Gastroesophageal sphincter (tissue), 4 donors: ENCODE measurements at regions not wholly inside any gene's neighbourhood (a gene's known extent, or its start where the extent isn't known, plus 50 kb on each side); places are given as distances from the start of the nearest gene placed in this dataset.

Experiments
- ATAC-seq: fragments of 150-250 bp; one replicate; pipeline ENCODE4 v1.9.1; 2016; ENCODE audit warnings: mild to moderate bottlenecking, moderate library complexity
- H3K27ac ChIP-seq, 4 donors: fragments of 200-600 bp; sonication (generic) in 3 of 4; 1 replicate in 3 of 4; 2 replicates in 1 of 4; pipeline ENCODE4 v1.5.1; 2016 to 2019
- H3K27me3 ChIP-seq: fragments of 200-600 bp; sonication (generic); one replicate; pipeline ENCODE4 v1.5.1; 2019
- H3K36me3 ChIP-seq, 2 donors: fragments of 200-600 bp; sonication (generic); one replicate each; pipeline ENCODE4 v1.5.1; 2019; ENCODE audit warnings: control low read depth in 1 of 2
- H3K4me1 ChIP-seq, 3 donors: fragments of 200-600 bp; sonication (generic); 1 replicate in 2 of 3; 2 replicates in 1 of 3; pipeline ENCODE4 v1.5.1; 2016 to 2019; ENCODE audit warnings: control low read depth in 2 of 3
- H3K4me3 ChIP-seq, 2 donors: fragments of 200-600 bp; sonication (generic); one replicate each; pipeline ENCODE4 v1.5.1; 2019; ENCODE audit warnings: mild to moderate bottlenecking in 1 of 2, moderate library complexity in 1 of 2
- H3K9me3 ChIP-seq, 3 donors: fragments of 200-600 bp; sonication (generic); one replicate each; pipeline ENCODE4 v1.5.1; 2017 to 2019; ENCODE audit warnings: control low read depth in 2 of 3
- EP300 ChIP-seq: sonication (generic); formaldehyde crosslinking; IDR thresholded peaks from one replicate; pipeline ENCODE4 v1.6.1; 2017; ENCODE audit warnings: antibody characterized with exemption, mild to moderate bottlenecking
- POLR2A ChIP-seq, 2 donors: fragments of 450-650 bp; IDR thresholded peaks; one replicate each; pipeline ENCODE4 v1.6.1; 2017; ENCODE audit warnings: antibody characterized with exemption in 2 of 2, mild to moderate bottlenecking in 2 of 2, moderate library complexity in 1 of 2
- POLR2AphosphoS5 ChIP-seq: sonication (generic); formaldehyde crosslinking; IDR thresholded peaks from one replicate; pipeline ENCODE4 v1.6.1; 2017; ENCODE audit warnings: antibody characterized with exemption
- WGBS, 2 donors: methylation state at CpG; one replicate each; pipeline ENCODE4 v1.1.5; 2018; ENCODE audit warnings: low coverage in 1 of 2; 5-methylcytosine and 5-hydroxymethylcytosine counted together
- TF ChIP-seq, protein P1 (sequence below), 4 experiments: fragments of 200-600 bp in 2 of 4; fragments of 450-650 bp in 2 of 4; sonication (generic) in 1 of 4; IDR thresholded peaks; one replicate each; pipeline ENCODE4 v1.5.1; 2017 to 2019; ENCODE audit warnings: antibody characterized with exemption in 4 of 4, mild to moderate bottlenecking in 2 of 4, moderate library complexity in 2 of 4

DNA sequence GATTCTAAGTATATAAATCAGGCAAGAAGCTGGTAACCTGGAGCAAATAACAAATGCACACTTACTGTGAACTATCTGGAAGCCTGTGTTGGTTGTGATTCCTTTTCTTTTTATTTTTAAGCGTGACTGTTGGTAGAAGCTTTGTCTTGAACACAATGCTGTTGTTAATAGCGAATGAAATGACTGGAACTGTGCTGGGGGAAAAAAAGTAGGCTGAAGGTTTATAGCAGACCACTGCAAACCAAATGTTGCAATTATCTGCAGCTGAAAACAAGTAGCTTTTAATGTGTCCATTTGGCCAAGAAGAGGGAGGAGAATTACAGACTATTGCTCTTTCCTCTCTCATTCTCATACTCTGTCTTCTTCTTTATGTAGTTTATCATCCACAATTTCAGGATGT, 184.5 kb upstream of the DNAJC19 start:
- Histone ChIP-seq H3K27me3 (no peaks in the 10 kb centered on the region), H3K4me3 (no peak overlapping the region), H3K36me3 (no peaks in the 10 kb centered on the region), H3K9me3 (no peaks in the 10 kb centered on the region), H3K27ac (no peak overlapping the region), H3K4me1 (peaks cover 0 to 6% (median 0%) of the 10 kb centered on the region in 3 donors)
- WGBS, 2 donors = 75 to 86% methylated on average over 2 of the region's 2 CpGs
- TF ChIP-seq POLR2AphosphoS5 (no peak), EP300 (no peak), POLR2A (IDR thresholded peaks at IDR 0.05) (no peak)
- TF ChIP-seq, protein P1, sequence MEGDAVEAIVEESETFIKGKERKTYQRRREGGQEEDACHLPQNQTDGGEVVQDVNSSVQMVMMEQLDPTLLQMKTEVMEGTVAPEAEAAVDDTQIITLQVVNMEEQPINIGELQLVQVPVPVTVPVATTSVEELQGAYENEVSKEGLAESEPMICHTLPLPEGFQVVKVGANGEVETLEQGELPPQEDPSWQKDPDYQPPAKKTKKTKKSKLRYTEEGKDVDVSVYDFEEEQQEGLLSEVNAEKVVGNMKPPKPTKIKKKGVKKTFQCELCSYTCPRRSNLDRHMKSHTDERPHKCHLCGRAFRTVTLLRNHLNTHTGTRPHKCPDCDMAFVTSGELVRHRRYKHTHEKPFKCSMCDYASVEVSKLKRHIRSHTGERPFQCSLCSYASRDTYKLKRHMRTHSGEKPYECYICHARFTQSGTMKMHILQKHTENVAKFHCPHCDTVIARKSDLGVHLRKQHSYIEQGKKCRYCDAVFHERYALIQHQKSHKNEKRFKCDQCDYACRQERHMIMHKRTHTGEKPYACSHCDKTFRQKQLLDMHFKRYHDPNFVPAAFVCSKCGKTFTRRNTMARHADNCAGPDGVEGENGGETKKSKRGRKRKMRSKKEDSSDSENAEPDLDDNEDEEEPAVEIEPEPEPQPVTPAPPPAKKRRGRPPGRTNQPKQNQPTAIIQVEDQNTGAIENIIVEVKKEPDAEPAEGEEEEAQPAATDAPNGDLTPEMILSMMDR (IDR thresholded peaks at IDR 0.05) = no peak
- no peak for ATAC-seq

DNA sequence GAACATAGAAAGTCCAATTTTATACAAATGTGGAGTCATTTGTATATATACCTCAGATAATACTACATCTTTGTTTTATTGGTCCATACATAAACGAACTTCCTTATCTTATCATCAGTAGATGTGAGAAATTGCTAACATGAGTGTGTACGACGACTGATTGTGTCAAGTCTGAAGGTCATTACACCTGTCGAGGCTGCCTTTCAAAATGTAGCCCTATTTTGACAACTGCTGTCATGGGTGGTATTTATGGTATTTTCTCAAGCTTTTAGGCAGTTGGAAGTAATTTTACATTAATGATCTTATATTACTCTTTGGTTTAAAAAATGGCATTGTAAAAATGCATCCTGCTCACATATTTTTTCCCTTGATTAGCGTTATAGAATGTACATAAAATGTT, 183.7 kb upstream of the DNAJC19 start:
- Histone ChIP-seq H3K36me3 (no peaks in the 10 kb centered on the region), H3K27ac (no peak overlapping the region), H3K4me3 (no peak overlapping the region), H3K4me1 (peaks cover 0 to 6% (median 0%) of the 10 kb centered on the region in 3 donors), H3K9me3 (no peaks in the 10 kb centered on the region), H3K27me3 (no peaks in the 10 kb centered on the region)
- TF ChIP-seq, protein P1 (IDR thresholded peaks at IDR 0.05) = no peak
- no peak for TF ChIP-seq EP300
- 56 to 64% methylated on average over 5 of the region's 5 CpGs for WGBS, 2 donors
- ATAC-seq = no peak

DNA sequence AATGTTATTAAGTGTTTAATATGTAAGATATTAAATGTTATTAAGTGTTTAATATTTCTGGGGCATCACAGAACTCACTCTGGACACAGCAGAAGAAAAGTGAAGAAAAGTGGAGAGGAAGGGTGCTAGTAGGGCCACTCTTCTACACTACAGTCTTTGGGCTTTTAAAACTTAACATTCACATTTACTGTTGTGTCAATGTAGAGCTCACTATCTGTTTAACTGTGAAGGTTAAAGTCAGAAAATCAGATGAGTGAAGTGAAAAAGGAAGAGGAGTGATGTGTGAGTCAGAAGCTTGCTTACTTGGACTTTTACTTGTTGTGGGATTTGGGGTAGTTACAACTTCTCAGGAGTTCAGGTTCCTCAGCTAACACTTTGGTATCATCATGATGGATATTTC, 145.3 kb upstream of the DNAJC19 start:
- no peak overlapping the region for H3K27ac ChIP-seq
- H3K27me3 ChIP-seq = no peaks in the 10 kb centered on the region
- H3K36me3 ChIP-seq = no peaks in the 10 kb centered on the region
- no peak overlapping the region for H3K4me3 ChIP-seq
- H3K9me3 ChIP-seq = peaks cover 0 to 3% (median 0%) of the 10 kb centered on the region in 3 donors
- no peaks in the 10 kb centered on the region for H3K4me1 ChIP-seq
- TF ChIP-seq, protein P1 (IDR thresholded peaks at IDR 0.05) = no peak
- TF ChIP-seq EP300 = no peak
- TF ChIP-seq POLR2A (IDR thresholded peaks at IDR 0.05) = no peak
- TF ChIP-seq POLR2AphosphoS5 = no peak
- ATAC-seq = no peak

DNA sequence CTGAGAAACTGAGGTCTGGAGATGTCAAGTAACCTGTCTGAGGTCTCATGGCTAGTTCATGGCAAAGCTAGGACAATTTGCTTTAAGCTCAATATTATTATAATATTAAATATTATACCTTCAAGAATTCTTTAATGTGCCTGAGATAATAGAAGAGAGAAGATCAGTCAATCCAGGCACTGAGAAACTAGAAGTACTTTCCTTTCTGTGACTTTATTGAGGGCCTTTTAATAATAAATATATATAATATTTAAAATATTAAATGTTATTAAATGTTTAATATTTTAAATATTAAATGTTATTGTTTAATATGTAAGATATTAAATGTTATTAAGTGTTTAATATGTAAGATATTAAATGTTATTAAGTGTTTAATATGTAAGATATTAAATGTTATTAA, 144.3 kb upstream of the DNAJC19 start:
- Histone ChIP-seq H3K9me3 (peaks cover 0 to 3% (median 0%) of the 10 kb centered on the region in 3 donors), H3K27ac (no peak overlapping the region), H3K4me1 (no peaks in the 10 kb centered on the region), H3K27me3 (no peaks in the 10 kb centered on the region), H3K36me3 (no peaks in the 10 kb centered on the region), H3K4me3 (no peak overlapping the region)
- ATAC-seq = no peak
- TF ChIP-seq EP300 (no peak), POLR2A (IDR thresholded peaks at IDR 0.05) (no peak), POLR2AphosphoS5 (no peak)
- TF ChIP-seq, protein P1 (IDR thresholded peaks at IDR 0.05) = no peak

DNA sequence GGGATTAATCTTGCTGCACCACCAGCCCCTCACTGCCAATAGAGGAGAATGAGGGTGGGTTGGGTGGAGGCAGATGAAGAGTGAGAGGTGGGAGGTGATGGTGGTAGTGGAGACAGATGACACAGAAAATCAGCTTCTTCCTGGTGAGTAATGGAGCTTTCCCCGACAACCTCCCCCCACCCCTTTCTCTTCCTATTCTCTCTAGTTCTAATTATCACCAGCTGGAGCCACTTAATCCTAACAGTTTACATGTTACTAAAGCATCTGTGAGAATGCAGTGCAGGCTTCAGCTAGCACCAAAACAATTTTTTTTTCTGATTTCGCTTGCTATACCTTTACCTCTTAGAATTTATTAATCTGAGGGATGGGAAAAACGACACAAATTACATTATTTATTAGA, 116.1 kb upstream of the DNAJC19 start:
- 14 to 23% methylated on average over 2 to 3 of the region's 3 CpGs for WGBS, 2 donors
- Histone ChIP-seq H3K36me3 (no peaks in the 10 kb centered on the region), H3K27ac (no peak overlapping the region), H3K4me3 (no peak overlapping the region), H3K9me3 (peaks cover 0 to 6% (median 0%) of the 10 kb centered on the region in 3 donors), H3K4me1 (no peaks in the 10 kb centered on the region), H3K27me3 (no peaks in the 10 kb centered on the region)
- TF ChIP-seq POLR2A (IDR thresholded peaks at IDR 0.05) (no peak), POLR2AphosphoS5 (no peak), EP300 (no peak)
- TF ChIP-seq, protein P1 (IDR thresholded peaks at IDR 0.05) = no peak
- no peak for ATAC-seq
